AG04450 (cell line): ENCODE measurements at regions not wholly inside any gene's neighbourhood (a gene's known extent, or its start where the extent isn't known, plus 50 kb on each side); places are given as distances from the start of the nearest gene placed in this dataset.

Source experiments
- CTCF ChIA-PET: fragments of 300-600, 350-600 bp; formaldehyde crosslinking; extraction: SDS; loops from one replicate; lab custom pipeline; 2022; ENCODE audit warnings: antibody characterized with exemption, inconsistent platforms; lab: Charles Lee
- POLR2A ChIA-PET: fragments of 350-600 bp; formaldehyde crosslinking; extraction: SDS; loops from one replicate; lab custom pipeline; 2021; ENCODE audit warnings: antibody characterized with exemption, inconsistent platforms; lab: Yijun Ruan, JAX
- DNase-seq: peaks from one replicate; pipeline ENCODE4 v3.0.0-alpha.2; 2011; ENCODE audit warnings: low read depth, low spot score
- H3K27ac ChIP-seq: one replicate; pipeline ENCODE4 v1.5.1; 2012; ENCODE audit warnings: low read depth, low read length, control low read depth
- H3K27me3 ChIP-seq: one replicate; pipeline ENCODE4 v1.6.0; 2012; ENCODE audit warnings: low read length; ENCODE audit not compliant: control insufficient read depth, insufficient read depth
- H3K4me3 ChIP-seq: 2 replicates; pipeline ENCODE4 v1.5.1; 2011; ENCODE audit warnings: mild to moderate bottlenecking, low read depth, low read length, control low read depth
- H3K9me3 ChIP-seq: 2 replicates; pipeline ENCODE4 v1.5.1; 2012; ENCODE audit warnings: low read length; ENCODE audit not compliant: control insufficient read depth, insufficient read depth
- TF ChIP-seq, protein P1 (sequence below): IDR thresholded peaks from 2 replicates; pipeline ENCODE4 v1.5.1; 2011; ENCODE audit warnings: low read depth, low read length, control low read depth, inconsistent platforms

DNA sequence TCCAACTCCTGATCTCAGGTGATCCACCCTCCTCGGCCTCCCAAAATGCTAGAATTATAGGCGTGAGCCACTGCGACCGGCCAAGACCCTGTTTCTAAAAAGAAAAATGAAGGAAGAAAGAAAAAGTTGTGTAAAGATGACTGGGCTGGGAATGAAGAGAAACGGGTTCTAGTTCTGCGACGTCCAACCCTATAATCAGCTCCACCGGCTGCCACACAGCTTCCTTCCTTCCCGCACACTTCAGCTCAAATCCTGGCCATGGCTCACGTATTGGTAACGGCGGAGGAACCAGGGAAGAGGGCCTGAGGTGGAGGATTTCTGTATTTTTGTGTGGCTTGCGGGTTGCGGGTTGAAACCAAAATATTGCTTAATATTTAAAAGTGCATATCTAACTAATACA is 88.1 kb downstream of the MYL12B start:
- TF ChIP-seq, protein P1, sequence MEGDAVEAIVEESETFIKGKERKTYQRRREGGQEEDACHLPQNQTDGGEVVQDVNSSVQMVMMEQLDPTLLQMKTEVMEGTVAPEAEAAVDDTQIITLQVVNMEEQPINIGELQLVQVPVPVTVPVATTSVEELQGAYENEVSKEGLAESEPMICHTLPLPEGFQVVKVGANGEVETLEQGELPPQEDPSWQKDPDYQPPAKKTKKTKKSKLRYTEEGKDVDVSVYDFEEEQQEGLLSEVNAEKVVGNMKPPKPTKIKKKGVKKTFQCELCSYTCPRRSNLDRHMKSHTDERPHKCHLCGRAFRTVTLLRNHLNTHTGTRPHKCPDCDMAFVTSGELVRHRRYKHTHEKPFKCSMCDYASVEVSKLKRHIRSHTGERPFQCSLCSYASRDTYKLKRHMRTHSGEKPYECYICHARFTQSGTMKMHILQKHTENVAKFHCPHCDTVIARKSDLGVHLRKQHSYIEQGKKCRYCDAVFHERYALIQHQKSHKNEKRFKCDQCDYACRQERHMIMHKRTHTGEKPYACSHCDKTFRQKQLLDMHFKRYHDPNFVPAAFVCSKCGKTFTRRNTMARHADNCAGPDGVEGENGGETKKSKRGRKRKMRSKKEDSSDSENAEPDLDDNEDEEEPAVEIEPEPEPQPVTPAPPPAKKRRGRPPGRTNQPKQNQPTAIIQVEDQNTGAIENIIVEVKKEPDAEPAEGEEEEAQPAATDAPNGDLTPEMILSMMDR: no peak
- ChIA-PET POLR2A (no interaction called here), CTCF (no interaction called here)
- H3K4me3 ChIP-seq: no peak overlapping the region
- no peaks in the 10 kb centered on the region for H3K9me3 ChIP-seq
- peaks cover 2% of the 10 kb centered on the region for H3K27me3 ChIP-seq
- H3K27ac ChIP-seq: no peak overlapping the region
- DNase-seq: no peak

DNA sequence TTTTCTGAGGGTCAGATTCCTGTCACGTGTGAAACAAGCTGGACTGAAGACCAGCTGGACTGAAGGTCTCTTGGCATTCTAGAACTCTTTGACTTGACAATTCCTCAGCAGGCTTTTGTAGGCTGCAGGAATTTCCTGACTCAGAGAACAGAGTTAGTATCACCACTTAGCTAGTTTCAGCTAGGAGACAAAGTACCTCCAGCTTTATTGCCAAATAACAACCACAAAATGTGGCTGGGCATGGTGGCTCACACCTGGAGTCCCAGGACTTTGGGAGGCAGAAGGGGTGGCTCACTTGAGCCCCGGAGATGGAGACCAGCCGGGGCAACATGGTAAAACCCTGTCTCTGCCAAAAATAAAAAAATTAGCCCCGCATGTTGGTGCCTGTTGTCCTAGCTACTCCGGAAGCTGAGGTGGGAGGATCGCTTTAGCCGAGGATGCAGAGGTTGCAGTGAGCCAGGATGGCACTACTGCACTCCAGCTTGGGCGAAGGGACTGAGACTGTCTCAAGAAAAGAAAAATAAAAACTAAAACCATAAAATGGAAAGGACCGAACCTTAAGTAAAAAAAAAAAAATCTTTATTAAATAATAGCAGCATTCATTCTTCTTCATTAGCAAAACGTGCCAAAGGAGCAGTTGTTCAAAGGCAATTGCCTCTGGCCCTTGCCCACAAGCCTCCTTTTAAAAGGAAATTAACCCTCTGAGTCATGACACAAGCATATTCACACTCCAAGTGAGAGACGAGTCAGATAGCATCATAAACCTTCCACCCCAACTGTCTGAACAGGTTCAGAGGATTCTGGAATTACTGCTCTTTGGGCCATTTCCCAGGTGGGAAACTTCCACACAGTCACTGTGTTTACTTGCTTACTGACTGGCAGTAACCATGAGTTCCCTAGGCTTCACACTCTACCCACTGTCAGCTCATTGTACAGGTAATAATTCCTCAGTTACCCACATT is 88.9 kb downstream of the MYL12B start:
- H3K27ac ChIP-seq: no peak overlapping the region
- no peak for DNase-seq
- CTCF ChIA-PET: no interaction called here
- no peak overlapping the region for H3K4me3 ChIP-seq
- H3K27me3 ChIP-seq: peaks cover 4% of the 10 kb centered on the region
- POLR2A ChIA-PET: no interaction called here
- TF ChIP-seq, protein P1: no peak
- H3K9me3 ChIP-seq: no peaks in the 10 kb centered on the region

DNA sequence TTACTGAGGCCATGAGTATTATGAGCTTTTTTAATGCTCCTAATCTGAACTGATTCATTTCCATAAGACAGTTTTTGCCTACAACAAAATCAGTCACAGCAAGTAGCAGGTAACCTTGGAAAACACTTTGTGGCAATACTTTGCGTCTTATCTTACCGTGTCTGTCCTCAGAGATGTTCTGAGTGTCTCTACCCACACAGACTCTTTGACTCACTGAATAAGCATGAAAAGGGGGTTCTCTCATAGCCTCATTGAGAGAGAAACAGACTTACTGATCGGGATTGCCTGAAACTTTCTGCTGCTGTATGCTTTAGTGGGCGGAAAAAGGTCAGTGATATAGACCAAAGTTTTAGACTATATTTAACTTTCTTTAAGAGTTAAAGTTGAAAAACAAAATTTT is 92.6 kb downstream of the MYL12B start:
- Histone ChIP-seq H3K4me3 (no peak overlapping the region), H3K9me3 (no peaks in the 10 kb centered on the region), H3K27ac (no peak overlapping the region), H3K27me3 (peaks cover 7% of the 10 kb centered on the region)
- CTCF ChIA-PET: no interaction called here
- DNase-seq: no peak
- TF ChIP-seq, protein P1: no peak
- POLR2A ChIA-PET: no interaction called here

DNA sequence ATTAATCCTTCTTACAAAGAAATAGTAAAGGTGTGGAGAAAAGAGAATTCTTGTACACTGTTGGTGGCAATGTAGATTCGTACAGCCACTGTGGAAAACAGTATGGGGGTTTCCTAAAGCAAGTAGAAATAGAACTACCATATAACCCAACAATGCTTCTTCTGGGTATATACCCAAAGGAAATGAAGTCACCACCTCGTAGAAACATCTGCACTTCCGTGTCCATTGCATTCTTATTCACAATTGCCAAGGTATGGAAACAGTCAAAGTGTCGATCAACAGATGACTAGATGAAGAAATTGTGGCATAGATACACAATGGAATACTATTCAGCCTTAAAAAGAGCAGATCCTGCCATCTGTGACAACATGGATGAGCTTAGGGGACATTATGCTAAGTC is 93.4 kb upstream of the TGIF1 start:
- TF ChIP-seq, protein P1: no peak
- no peak for DNase-seq
- Histone ChIP-seq H3K9me3 (peaks cover 11% of the 10 kb centered on the region; the same call in 1 of the 2 replicates), H3K27me3 (peaks cover 7% of the 10 kb centered on the region), H3K4me3 (no peak overlapping the region), H3K27ac (no peak overlapping the region)
- CTCF ChIA-PET: no interaction called here
- POLR2A ChIA-PET: no interaction called here

DNA sequence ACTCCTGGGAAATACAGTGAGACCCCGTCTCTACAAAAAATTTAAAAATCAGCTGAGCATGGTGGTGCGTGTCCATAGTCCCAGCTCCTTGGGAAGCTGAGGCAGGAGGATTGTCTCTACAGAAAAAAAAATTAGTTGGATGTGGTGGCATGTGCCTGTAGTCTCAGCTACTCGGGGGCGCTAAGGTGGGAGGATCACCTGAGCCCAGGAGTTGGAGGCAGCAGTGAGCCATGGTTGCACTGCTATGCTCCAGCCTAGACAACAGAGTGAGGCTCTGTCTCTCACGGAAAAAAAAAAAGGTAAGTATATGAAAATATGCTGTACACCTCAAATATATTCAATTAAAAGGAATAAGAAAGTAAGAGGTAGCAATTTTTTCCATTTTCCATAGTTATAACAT is 92.5 kb upstream of the TGIF1 start:
- DNase-seq: no peak
- ChIA-PET CTCF (no interaction called here), POLR2A (no interaction called here)
- Histone ChIP-seq H3K27ac (no peak overlapping the region), H3K4me3 (no peak overlapping the region), H3K9me3 (peaks cover 11% of the 10 kb centered on the region; the same call in 1 of the 2 replicates), H3K27me3 (peaks cover 5% of the 10 kb centered on the region)
- TF ChIP-seq, protein P1: no peak
